ENCODE measurements at regions not wholly inside any gene's neighbourhood (a gene's known extent, or its start where the extent isn't known, plus 50 kb on each side); places are given as distances from the start of the nearest gene placed in this dataset.

DNA sequence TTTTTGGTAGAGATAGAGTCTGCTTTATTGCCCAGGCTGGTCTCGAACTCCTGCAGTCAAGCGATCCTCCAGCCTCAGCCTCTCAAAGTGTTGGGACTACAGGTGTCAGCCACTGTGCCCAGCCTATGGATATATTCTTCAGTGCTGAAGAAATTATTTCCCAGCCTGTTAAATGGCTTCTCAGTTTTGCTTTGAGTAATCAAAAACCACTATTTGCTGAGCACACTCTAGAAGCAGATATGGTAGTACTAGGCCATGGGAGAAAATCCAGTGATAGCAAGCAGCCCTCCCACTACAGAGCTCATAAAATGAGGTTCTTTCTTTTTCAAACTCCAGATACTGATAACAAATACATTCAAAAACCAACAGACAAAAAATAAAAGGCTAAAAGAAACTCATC, 80.6 kb upstream of the CLDN10 start:
- no peak for TF ChIP-seq CTCF (IDR thresholded peaks at IDR 0.05; ENCODE audit: low read depth, low read length)
- DNase-seq (ENCODE audit: low read depth in 1 of 2, low spot score in 1 of 2), result no peak
- H3K9me3 ChIP-seq (ENCODE audit: low read depth), result no peaks in the 10 kb centered on the region
- no peak overlapping the region for H3K27ac ChIP-seq
- H3K4me1 ChIP-seq (ENCODE audit: low read depth), result no peaks in the 10 kb centered on the region
- H3K27me3 ChIP-seq, result no peaks in the 10 kb centered on the region
- H3K4me3 ChIP-seq, result no peak overlapping the region
- no peaks in the 10 kb centered on the region for H3K36me3 ChIP-seq

DNA sequence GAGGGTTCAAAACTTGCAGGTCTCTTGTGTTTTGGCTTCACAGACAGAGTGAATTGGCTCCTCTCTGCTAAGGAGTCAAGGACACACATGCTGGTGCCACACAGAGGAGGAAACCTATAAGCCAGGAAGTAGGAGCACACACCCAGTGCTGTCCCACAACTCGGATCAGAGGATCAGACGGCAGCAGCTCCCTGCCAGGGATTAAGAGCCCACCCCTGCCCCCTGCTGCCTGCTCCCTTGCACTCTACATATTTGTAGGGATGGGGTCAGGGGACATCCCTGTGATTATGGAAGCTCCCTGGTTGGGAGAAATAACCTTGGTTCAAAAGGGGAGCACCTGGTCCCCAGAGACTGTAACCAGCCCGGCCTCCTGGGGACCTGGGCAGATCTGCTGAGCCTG, 77.5 kb upstream of the CLDN10 start:
- TF ChIP-seq CTCF (IDR thresholded peaks at IDR 0.05; ENCODE audit: low read depth, low read length), result no peak
- H3K4me1 ChIP-seq (ENCODE audit: low read depth), result no peaks in the 10 kb centered on the region
- no peaks in the 10 kb centered on the region for H3K9me3 ChIP-seq (ENCODE audit: low read depth)
- DNase-seq (ENCODE audit: low read depth in 1 of 2, low spot score in 1 of 2), result no peak
- no peaks in the 10 kb centered on the region for H3K36me3 ChIP-seq
- H3K4me3 ChIP-seq, result no peak overlapping the region
- H3K27me3 ChIP-seq, result no peaks in the 10 kb centered on the region
- no peak overlapping the region for H3K27ac ChIP-seq

DNA sequence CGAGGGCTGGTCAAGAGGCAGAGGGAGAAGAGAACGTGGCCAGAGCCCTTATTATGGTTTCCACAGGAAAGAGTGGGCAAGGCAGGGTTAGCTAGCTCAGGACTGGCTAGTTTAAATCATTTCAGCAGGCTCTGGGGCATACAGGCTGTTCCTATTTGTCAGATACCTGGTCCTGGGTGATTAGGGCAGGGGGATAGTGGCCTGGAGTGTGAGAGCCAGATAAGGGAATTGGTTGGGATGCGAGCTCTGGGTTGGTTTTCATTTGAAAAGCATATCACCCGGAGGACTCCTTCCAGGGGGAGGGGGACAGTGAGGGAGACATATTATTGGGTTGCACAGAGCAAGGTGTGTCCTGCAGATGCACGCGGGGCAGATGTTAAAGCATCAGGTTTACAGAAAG, 75.3 kb upstream of the CLDN10 start:
- Histone ChIP-seq H3K27ac (no peak overlapping the region), H3K4me3 (no peak overlapping the region), H3K27me3 (no peaks in the 10 kb centered on the region), H3K9me3 (ENCODE audit: low read depth) (no peaks in the 10 kb centered on the region), H3K36me3 (no peaks in the 10 kb centered on the region), H3K4me1 (ENCODE audit: low read depth) (no peaks in the 10 kb centered on the region)
- DNase-seq (ENCODE audit: low read depth in 1 of 2, low spot score in 1 of 2), result no peak
- no peak for TF ChIP-seq CTCF (IDR thresholded peaks at IDR 0.05; ENCODE audit: low read depth, low read length)

DNA sequence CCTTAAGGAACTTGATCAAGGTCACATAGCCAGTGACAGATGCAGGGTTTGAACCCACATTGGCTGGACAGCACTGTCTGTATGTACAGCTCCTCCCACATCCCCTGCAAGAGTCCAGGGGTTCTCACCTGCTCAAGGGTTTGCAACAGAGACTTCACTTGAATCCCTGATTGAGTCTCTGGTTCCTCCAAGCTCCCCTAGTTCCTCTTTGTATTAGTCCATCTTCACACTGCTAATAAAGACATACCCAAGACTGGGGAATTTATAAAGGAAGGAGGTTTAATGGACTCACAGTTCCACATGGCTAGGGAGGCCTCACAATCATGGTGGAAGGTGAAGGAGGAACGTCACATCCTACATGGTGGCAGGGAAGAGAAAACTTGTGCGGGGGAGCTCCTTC, 72.8 kb upstream of the CLDN10 start:
- no peaks in the 10 kb centered on the region for H3K36me3 ChIP-seq
- H3K9me3 ChIP-seq (ENCODE audit: low read depth), result no peaks in the 10 kb centered on the region
- H3K4me3 ChIP-seq, result no peak overlapping the region
- H3K27ac ChIP-seq, result no peak overlapping the region
- no peak for TF ChIP-seq CTCF (IDR thresholded peaks at IDR 0.05; ENCODE audit: low read depth, low read length)
- no peak for DNase-seq (ENCODE audit: low read depth in 1 of 2, low spot score in 1 of 2)
- no peaks in the 10 kb centered on the region for H3K27me3 ChIP-seq
- no peaks in the 10 kb centered on the region for H3K4me1 ChIP-seq (ENCODE audit: low read depth)

- peak in 1 of 2 donors; percentile 68 for DNase-seq (ENCODE audit: low read depth in 1 of 2, low spot score in 1 of 2)
- Histone ChIP-seq H3K27me3 (no peaks in the 10 kb centered on the region), H3K36me3 (no peaks in the 10 kb centered on the region), H3K27ac (no peak overlapping the region), H3K4me3 (no peak overlapping the region), H3K4me1 (ENCODE audit: low read depth) (no peaks in the 10 kb centered on the region), H3K9me3 (ENCODE audit: low read depth) (no peaks in the 10 kb centered on the region)
- no peak for TF ChIP-seq CTCF (IDR thresholded peaks at IDR 0.05; ENCODE audit: low read depth, low read length)
Measured at GRCh38 chr13:95480131-95480545, 72.4 kb upstream of the CLDN10 start.

Data from cardiac muscle cell (in vitro differentiated cells and primary cell).